Mesothelial cell of epicardium (in vitro differentiated cells): ENCODE measurements at regions not wholly inside any gene's neighbourhood (a gene's known extent, or its start where the extent isn't known, plus 50 kb on each side); places are given as distances from the start of the nearest gene placed in this dataset.

Experiments used
- DNase-seq, 2 experiments: peaks; one replicate each; pipeline ENCODE4 v3.0.0; 2021; ENCODE audit warnings: low spot score in 2 of 2; ENCODE audit not compliant: unreplicated experiment in 2 of 2
- H3K27ac Mint-ChIP-seq: 2 replicates; pipeline ENCODE4 v1.8.0; 2021; ENCODE audit warnings: mixed read lengths
- H3K27me3 Mint-ChIP-seq: 2 replicates; pipeline ENCODE4 v1.8.0; 2021; ENCODE audit warnings: low read depth, mixed read lengths
- H3K36me3 Mint-ChIP-seq: 2 replicates; pipeline ENCODE4 v1.8.0; 2021; ENCODE audit warnings: mixed read lengths
- H3K4me1 Mint-ChIP-seq: 2 replicates; pipeline ENCODE4 v1.8.0; 2021; ENCODE audit warnings: mixed read lengths
- H3K4me3 Mint-ChIP-seq: 2 replicates; pipeline ENCODE4 v1.8.0; 2021; ENCODE audit warnings: mild to moderate bottlenecking, moderate library complexity, mixed read lengths
- H3K9me3 Mint-ChIP-seq: 2 replicates; pipeline ENCODE4 v1.8.0; 2021; ENCODE audit warnings: mixed read lengths
- CTCF ChIP-seq: fragments of 200-600 bp; sonication (generic); IDR thresholded peaks from one replicate; pipeline ENCODE4 v1.5.0; 2021; ENCODE audit warnings: antibody characterized with exemption; ENCODE audit not compliant: unreplicated experiment

GRCh38 chr15:53068636-53069035 lies 278.5 kb upstream of the ONECUT1 start:
- H3K27me3 Mint-ChIP-seq: peaks cover 12% of the 10 kb centered on the region
- no peaks in the 10 kb centered on the region for H3K4me1 Mint-ChIP-seq
- TF ChIP-seq CTCF: no peak
- DNase-seq: no peak
- H3K36me3 Mint-ChIP-seq: no peaks in the 10 kb centered on the region
- no peak overlapping the region for H3K4me3 Mint-ChIP-seq
- H3K9me3 Mint-ChIP-seq: no peaks in the 10 kb centered on the region
- no peak overlapping the region for H3K27ac Mint-ChIP-seq

GRCh38 chr15:53059273-53060043 lies 269.3 kb upstream of the ONECUT1 start:
- Mint-ChIP-seq H3K27ac (no peak overlapping the region), H3K36me3 (no peaks in the 10 kb centered on the region), H3K27me3 (no peaks in the 10 kb centered on the region), H3K4me1 (no peaks in the 10 kb centered on the region), H3K4me3 (no peak overlapping the region), H3K9me3 (peaks cover 10% of the 10 kb centered on the region)
- DNase-seq: no peak
- no peak for TF ChIP-seq CTCF

- no peak overlapping the region for H3K27ac Mint-ChIP-seq
- TF ChIP-seq CTCF: no peak
- DNase-seq: no peak
- H3K4me1 Mint-ChIP-seq: no peaks in the 10 kb centered on the region
- peaks cover 49% of the 10 kb centered on the region for H3K9me3 Mint-ChIP-seq
- H3K27me3 Mint-ChIP-seq: no peaks in the 10 kb centered on the region
- H3K36me3 Mint-ChIP-seq: no peaks in the 10 kb centered on the region
- no peak overlapping the region for H3K4me3 Mint-ChIP-seq
These were observed 256.1 kb upstream of the ONECUT1 start for GRCh38 chr15:53046153-53046790.

- TF ChIP-seq CTCF: no peak
- Mint-ChIP-seq H3K27ac (no peak overlapping the region), H3K27me3 (peaks cover 7% of the 10 kb centered on the region), H3K9me3 (peaks cover 11% of the 10 kb centered on the region), H3K36me3 (no peaks in the 10 kb centered on the region), H3K4me3 (no peak overlapping the region), H3K4me1 (no peaks in the 10 kb centered on the region)
- no peak for DNase-seq
These were observed 248.5 kb upstream of the ONECUT1 start for GRCh38 chr15:53038655-53038941.

- Mint-ChIP-seq H3K4me3 (no peak overlapping the region), H3K4me1 (no peaks in the 10 kb centered on the region), H3K9me3 (peaks cover 8% of the 10 kb centered on the region), H3K36me3 (no peaks in the 10 kb centered on the region), H3K27ac (no peak overlapping the region), H3K27me3 (peaks cover 7% of the 10 kb centered on the region)
- DNase-seq: no peak
- no peak for TF ChIP-seq CTCF
These were observed 247.9 kb upstream of the ONECUT1 start for GRCh38 chr15:53037904-53038654.
